ENCODE measurements at regions not wholly inside any gene's neighbourhood (a gene's known extent, or its start where the extent isn't known, plus 50 kb on each side); places are given as distances from the start of the nearest gene placed in this dataset.

- Histone ChIP-seq H3K9me3 (ENCODE audit: low read depth) (no peaks in the 10 kb centered on the region), H3K36me3 (replicated peaks; ENCODE audit: insufficient read depth, low read depth) (no peaks in the 10 kb centered on the region), H3K27me3 (peaks cover 29% of the 10 kb centered on the region), H3K79me2 (no peaks in the 10 kb centered on the region), H3K27ac (no peak overlapping the region), H3K4me1 (ENCODE audit: insufficient read depth) (no peaks in the 10 kb centered on the region), H2AFZ (no peak overlapping the region), H3K4me2 (no peak overlapping the region), H3K9me2 (replicated peaks; ENCODE audit: insufficient read depth) (no peaks in the 10 kb centered on the region), H3K4me3 (no peak overlapping the region), H4K20me1 (ENCODE audit: insufficient read depth, poor library complexity, severe bottlenecking) (no peaks in the 10 kb centered on the region)
- no peak for DNase-seq (ENCODE audit: low spot score)
- 82% methylated on average over 2 of the region's 2 CpGs for WGBS (ENCODE audit: low lambda C conversion rate, missing lambda C conversion rate)
- TF ChIP-seq CTCF (IDR thresholded peaks at IDR 0.05; ENCODE audit: poor library complexity), result no peak
- no peak for TF ChIP-seq EZH2 (IDR thresholded peaks at IDR 0.05; ENCODE audit: borderline replicate concordance)
- TF ChIP-seq EZH2phosphoT487 (IDR thresholded peaks at IDR 0.05; ENCODE audit: low read depth, severe bottlenecking, unreplicated experiment), result no peak
Measured at GRCh38 chr11:109654091-109654490, 232.1 kb downstream of the C11orf87 start.

GRCh38 chr11:109658190-109658589 lies 236.2 kb downstream of the C11orf87 start:
- peaks cover 12% of the 10 kb centered on the region for H3K27me3 ChIP-seq
- no peak for DNase-seq (ENCODE audit: low spot score)

GRCh38 chr11:109667719-109668118 lies 245.7 kb downstream of the C11orf87 start:
- H3K27ac ChIP-seq, result no peak overlapping the region
- no peaks in the 10 kb centered on the region for H4K20me1 ChIP-seq (ENCODE audit: insufficient read depth, poor library complexity, severe bottlenecking)
- TF ChIP-seq CTCF (IDR thresholded peaks at IDR 0.05; ENCODE audit: poor library complexity) (no peak), EZH2phosphoT487 (IDR thresholded peaks at IDR 0.05; ENCODE audit: low read depth, severe bottlenecking, unreplicated experiment) (no peak), EZH2 (IDR thresholded peaks at IDR 0.05; ENCODE audit: borderline replicate concordance) (no peak)
- no peak overlapping the region for H2AFZ ChIP-seq
- no peak overlapping the region for H3K4me3 ChIP-seq
- H3K9me2 ChIP-seq (replicated peaks; ENCODE audit: insufficient read depth), result no peaks in the 10 kb centered on the region
- H3K9me3 ChIP-seq (ENCODE audit: low read depth), result no peaks in the 10 kb centered on the region
- no peak overlapping the region for H3K4me2 ChIP-seq
- H3K36me3 ChIP-seq (replicated peaks; ENCODE audit: insufficient read depth, low read depth), result no peaks in the 10 kb centered on the region
- DNase-seq (ENCODE audit: low spot score), result no peak
- WGBS (ENCODE audit: low lambda C conversion rate, missing lambda C conversion rate), result 91% methylated on average over 2 of the region's 2 CpGs
- H3K4me1 ChIP-seq (ENCODE audit: insufficient read depth), result no peaks in the 10 kb centered on the region
- no peaks in the 10 kb centered on the region for H3K79me2 ChIP-seq
- H3K27me3 ChIP-seq, result no peaks in the 10 kb centered on the region

More at GRCh38 chr11:109658190-109658589, 236.2 kb downstream of the C11orf87 start:
- no peaks in the 10 kb centered on the region for H3K79me2 ChIP-seq
- no peaks in the 10 kb centered on the region for H3K9me3 ChIP-seq (ENCODE audit: low read depth)
- H3K4me3 ChIP-seq, result no peak overlapping the region
- no peak overlapping the region for H3K4me2 ChIP-seq
- no peaks in the 10 kb centered on the region for H3K36me3 ChIP-seq (replicated peaks; ENCODE audit: insufficient read depth, low read depth)
- H4K20me1 ChIP-seq (ENCODE audit: insufficient read depth, poor library complexity, severe bottlenecking), result no peaks in the 10 kb centered on the region
- no peaks in the 10 kb centered on the region for H3K9me2 ChIP-seq (replicated peaks; ENCODE audit: insufficient read depth)
- WGBS (ENCODE audit: low lambda C conversion rate, missing lambda C conversion rate), result 80% methylated on average over 4 of the region's 4 CpGs
- no peak overlapping the region for H2AFZ ChIP-seq
- TF ChIP-seq EZH2phosphoT487 (IDR thresholded peaks at IDR 0.05; ENCODE audit: low read depth, severe bottlenecking, unreplicated experiment), result no peak
- TF ChIP-seq EZH2 (IDR thresholded peaks at IDR 0.05; ENCODE audit: borderline replicate concordance), result no peak
- no peak for TF ChIP-seq CTCF (IDR thresholded peaks at IDR 0.05; ENCODE audit: poor library complexity)
- H3K4me1 ChIP-seq (ENCODE audit: insufficient read depth), result no peaks in the 10 kb centered on the region
- H3K27ac ChIP-seq, result no peak overlapping the region
